ENCODE measurements at regions not wholly inside any gene's neighbourhood (a gene's known extent, or its start where the extent isn't known, plus 50 kb on each side); places are given as distances from the start of the nearest gene placed in this dataset.

DNA sequence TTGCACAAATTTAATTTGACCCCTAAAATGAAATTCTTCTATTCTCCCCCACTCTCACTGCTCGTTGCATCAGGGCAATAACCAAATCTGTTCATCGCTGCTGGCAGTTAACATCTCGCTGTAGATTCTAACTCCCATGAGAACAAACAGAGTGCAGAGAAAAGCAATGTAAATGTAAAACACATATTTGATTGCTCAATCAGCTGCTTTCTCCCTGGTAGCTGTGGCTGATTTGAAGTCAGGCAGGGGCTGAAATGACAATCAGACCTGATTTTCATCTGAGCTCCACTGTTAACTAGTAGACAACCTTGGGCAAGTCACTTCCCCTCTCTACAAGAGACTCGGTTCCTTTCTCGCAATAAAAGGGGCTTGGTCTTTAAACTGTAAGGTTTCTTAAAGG is 119.8 kb upstream of the CPNE4 start:
- H3K4me3 ChIP-seq (ENCODE audit: low read depth, low read length, poor library complexity, severe bottlenecking): no peak overlapping the region
- no peaks in the 10 kb centered on the region for H3K36me3 ChIP-seq (ENCODE audit: insufficient read depth, low read length)
- H3K9ac ChIP-seq (ENCODE audit: low read length): no peak overlapping the region
- H3K27ac ChIP-seq (ENCODE audit: low read depth, low read length, poor library complexity, severe bottlenecking): no peak overlapping the region
- H3F3A ChIP-seq (ENCODE audit: insufficient read depth, low read length): no peaks in the 10 kb centered on the region
- H3K9me3 ChIP-seq (ENCODE audit: low read length): no peaks in the 10 kb centered on the region
- no peak overlapping the region for H2AFZ ChIP-seq (ENCODE audit: low read length)
- TF ChIP-seq CTCF (IDR thresholded peaks at IDR 0.05; ENCODE audit: low read length) (no peak), EZH2 (IDR thresholded peaks at IDR 0.05; ENCODE audit: borderline replicate concordance, low read length) (no peak)
- H4K20me1 ChIP-seq (ENCODE audit: insufficient read depth, low read length): no peaks in the 10 kb centered on the region
- H3K27me3 ChIP-seq (ENCODE audit: insufficient read depth, low read length): no peaks in the 10 kb centered on the region
- H3K4me2 ChIP-seq (ENCODE audit: low read length): no peak overlapping the region
- no peaks in the 10 kb centered on the region for H3K9me2 ChIP-seq (ENCODE audit: low read depth, low read length)
- no peaks in the 10 kb centered on the region for H3K79me2 ChIP-seq (ENCODE audit: insufficient read depth, low read length)
- H3K4me1 ChIP-seq (ENCODE audit: insufficient read depth, low read length, severe bottlenecking): no peaks in the 10 kb centered on the region

DNA sequence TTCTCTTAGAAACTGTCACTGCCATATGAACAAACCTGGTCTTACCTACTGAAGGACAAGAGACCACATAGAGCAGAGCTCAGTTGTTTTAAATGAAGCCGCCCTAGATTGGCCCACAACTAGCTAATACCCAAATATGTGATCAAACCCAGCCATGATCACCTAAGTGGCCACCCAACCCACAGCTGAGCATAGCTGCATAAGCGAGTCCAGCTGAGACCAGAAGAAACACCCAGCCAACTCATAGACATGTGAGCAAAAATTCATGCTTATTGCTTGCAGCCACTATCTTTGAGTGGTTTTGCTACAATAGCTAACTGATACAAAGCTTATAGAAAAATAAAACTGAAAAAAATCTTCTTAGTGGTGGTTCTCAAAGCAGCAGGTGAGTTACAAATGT is 124.3 kb upstream of the CPNE4 start:
- Histone ChIP-seq H3K36me3 (ENCODE audit: insufficient read depth, low read length) (no peaks in the 10 kb centered on the region), H2AFZ (ENCODE audit: low read length) (no peak overlapping the region), H3K9me2 (ENCODE audit: low read depth, low read length) (no peaks in the 10 kb centered on the region), H3F3A (ENCODE audit: insufficient read depth, low read length) (no peaks in the 10 kb centered on the region), H4K20me1 (ENCODE audit: insufficient read depth, low read length) (no peaks in the 10 kb centered on the region), H3K4me1 (ENCODE audit: insufficient read depth, low read length, severe bottlenecking) (no peaks in the 10 kb centered on the region), H3K27me3 (ENCODE audit: insufficient read depth, low read length) (no peaks in the 10 kb centered on the region), H3K27ac (ENCODE audit: low read depth, low read length, poor library complexity, severe bottlenecking) (no peak overlapping the region), H3K4me3 (ENCODE audit: low read depth, low read length, poor library complexity, severe bottlenecking) (no peak overlapping the region), H3K79me2 (ENCODE audit: insufficient read depth, low read length) (no peaks in the 10 kb centered on the region), H3K9me3 (ENCODE audit: low read length) (no peaks in the 10 kb centered on the region), H3K9ac (ENCODE audit: low read length) (no peak overlapping the region), H3K4me2 (ENCODE audit: low read length) (no peak overlapping the region)
- TF ChIP-seq CTCF (IDR thresholded peaks at IDR 0.05; ENCODE audit: low read length) (no peak), EZH2 (IDR thresholded peaks at IDR 0.05; ENCODE audit: borderline replicate concordance, low read length) (no peak)

GRCh38 chr3:132160198-132160597 is 125.4 kb upstream of the CPNE4 start:
- H3K36me3 ChIP-seq (ENCODE audit: insufficient read depth, low read length): no peaks in the 10 kb centered on the region
- H3K4me1 ChIP-seq (ENCODE audit: insufficient read depth, low read length, severe bottlenecking): no peaks in the 10 kb centered on the region
- no peaks in the 10 kb centered on the region for H4K20me1 ChIP-seq (ENCODE audit: insufficient read depth, low read length)
- H3K4me2 ChIP-seq (ENCODE audit: low read length): no peak overlapping the region
- no peaks in the 10 kb centered on the region for H3K79me2 ChIP-seq (ENCODE audit: insufficient read depth, low read length)
- no peak overlapping the region for H3K4me3 ChIP-seq (ENCODE audit: low read depth, low read length, poor library complexity, severe bottlenecking)
- H3K9ac ChIP-seq (ENCODE audit: low read length): no peak overlapping the region
- H3K27ac ChIP-seq (ENCODE audit: low read depth, low read length, poor library complexity, severe bottlenecking): no peak overlapping the region
- H2AFZ ChIP-seq (ENCODE audit: low read length): no peak overlapping the region
- H3K9me3 ChIP-seq (ENCODE audit: low read length): no peaks in the 10 kb centered on the region
- no peaks in the 10 kb centered on the region for H3F3A ChIP-seq (ENCODE audit: insufficient read depth, low read length)
- no peak for TF ChIP-seq CTCF (IDR thresholded peaks at IDR 0.05; ENCODE audit: low read length)
- no peak for TF ChIP-seq EZH2 (IDR thresholded peaks at IDR 0.05; ENCODE audit: borderline replicate concordance, low read length)
- no peaks in the 10 kb centered on the region for H3K27me3 ChIP-seq (ENCODE audit: insufficient read depth, low read length)
- H3K9me2 ChIP-seq (ENCODE audit: low read depth, low read length): no peaks in the 10 kb centered on the region
